ENCODE measurements at regions not wholly inside any gene's neighbourhood (a gene's known extent, or its start where the extent isn't known, plus 50 kb on each side); places are given as distances from the start of the nearest gene placed in this dataset.

GRCh38 chr2:111662039-111662770 lies 221.8 kb downstream of the ANAPC1 start:
- Histone ChIP-seq H3K4me2 (ENCODE audit: low read depth, low read length, poor library complexity, severe bottlenecking) (no peak overlapping the region), H3K9me2 (replicated peaks; ENCODE audit: low read depth, low read length) (no peaks in the 10 kb centered on the region), H3K4me3 (ENCODE audit: low read length, poor library complexity, severe bottlenecking) (no peak overlapping the region), H4K20me1 (ENCODE audit: insufficient read depth, low read length, poor library complexity, severe bottlenecking) (no peaks in the 10 kb centered on the region), H3K27me3 (ENCODE audit: insufficient read depth, low read length, poor library complexity, severe bottlenecking) (no peaks in the 10 kb centered on the region), H3K9ac (ENCODE audit: low read depth, low read length, poor library complexity, severe bottlenecking) (no peak overlapping the region), H3K9me3 (ENCODE audit: insufficient read depth, low read depth, low read length) (no peaks in the 10 kb centered on the region), H2AFZ (ENCODE audit: low read length) (no peak overlapping the region), H3K79me2 (ENCODE audit: insufficient read depth, low read length) (no peaks in the 10 kb centered on the region), H3K36me3 (ENCODE audit: insufficient read depth, low read length) (no peaks in the 10 kb centered on the region), H3F3A (ENCODE audit: low read depth) (no peaks in the 10 kb centered on the region), H3K4me1 (ENCODE audit: insufficient read depth, low read length, poor library complexity, severe bottlenecking) (no peaks in the 10 kb centered on the region)
- TF ChIP-seq CTCF (conservative IDR thresholded peaks at IDR 0.05; ENCODE audit: low read length) (no peak), EZH2phosphoT487 (IDR thresholded peaks at IDR 0.05; ENCODE audit: borderline replicate concordance) (no peak)

GRCh38 chr2:111662771-111663470 lies 221.1 kb downstream of the ANAPC1 start:
- TF ChIP-seq EZH2phosphoT487 (IDR thresholded peaks at IDR 0.05; ENCODE audit: borderline replicate concordance) (no peak), CTCF (conservative IDR thresholded peaks at IDR 0.05; ENCODE audit: low read length) (no peak)
- Histone ChIP-seq H3K9ac (ENCODE audit: low read depth, low read length, poor library complexity, severe bottlenecking) (no peak overlapping the region), H3F3A (ENCODE audit: low read depth) (no peaks in the 10 kb centered on the region), H3K36me3 (ENCODE audit: insufficient read depth, low read length) (no peaks in the 10 kb centered on the region), H3K9me3 (ENCODE audit: insufficient read depth, low read depth, low read length) (no peaks in the 10 kb centered on the region), H3K79me2 (ENCODE audit: insufficient read depth, low read length) (no peaks in the 10 kb centered on the region), H3K27me3 (ENCODE audit: insufficient read depth, low read length, poor library complexity, severe bottlenecking) (no peaks in the 10 kb centered on the region), H2AFZ (ENCODE audit: low read length) (no peak overlapping the region), H3K4me3 (ENCODE audit: low read length, poor library complexity, severe bottlenecking) (no peak overlapping the region), H3K4me1 (ENCODE audit: insufficient read depth, low read length, poor library complexity, severe bottlenecking) (no peaks in the 10 kb centered on the region), H4K20me1 (ENCODE audit: insufficient read depth, low read length, poor library complexity, severe bottlenecking) (no peaks in the 10 kb centered on the region), H3K9me2 (replicated peaks; ENCODE audit: low read depth, low read length) (no peaks in the 10 kb centered on the region), H3K4me2 (ENCODE audit: low read depth, low read length, poor library complexity, severe bottlenecking) (no peak overlapping the region)

GRCh38 chr2:111663471-111664274 lies 220.3 kb downstream of the ANAPC1 start:
- Histone ChIP-seq H3K27me3 (ENCODE audit: insufficient read depth, low read length, poor library complexity, severe bottlenecking) (no peaks in the 10 kb centered on the region), H3K9me3 (ENCODE audit: insufficient read depth, low read depth, low read length) (no peaks in the 10 kb centered on the region), H2AFZ (ENCODE audit: low read length) (no peak overlapping the region), H3K79me2 (ENCODE audit: insufficient read depth, low read length) (no peaks in the 10 kb centered on the region), H3K4me3 (ENCODE audit: low read length, poor library complexity, severe bottlenecking) (no peak overlapping the region), H3F3A (ENCODE audit: low read depth) (no peaks in the 10 kb centered on the region), H3K4me1 (ENCODE audit: insufficient read depth, low read length, poor library complexity, severe bottlenecking) (no peaks in the 10 kb centered on the region), H3K9ac (ENCODE audit: low read depth, low read length, poor library complexity, severe bottlenecking) (no peak overlapping the region), H4K20me1 (ENCODE audit: insufficient read depth, low read length, poor library complexity, severe bottlenecking) (no peaks in the 10 kb centered on the region), H3K36me3 (ENCODE audit: insufficient read depth, low read length) (no peaks in the 10 kb centered on the region), H3K9me2 (replicated peaks; ENCODE audit: low read depth, low read length) (no peaks in the 10 kb centered on the region), H3K4me2 (ENCODE audit: low read depth, low read length, poor library complexity, severe bottlenecking) (no peak overlapping the region)
- TF ChIP-seq EZH2phosphoT487 (IDR thresholded peaks at IDR 0.05; ENCODE audit: borderline replicate concordance) (no peak), CTCF (conservative IDR thresholded peaks at IDR 0.05; ENCODE audit: low read length) (no peak)
